SK-N-MC (cell line): ENCODE measurements at regions not wholly inside any gene's neighbourhood (a gene's known extent, or its start where the extent isn't known, plus 50 kb on each side); places are given as distances from the start of the nearest gene placed in this dataset.

ENCODE experiments used
- EZH2 ChIP-seq: fragments of 200-600 bp; sonication (generic); IDR thresholded peaks from one replicate; pipeline ENCODE4 v1.6.1; 2017; ENCODE audit warnings: antibody characterized with exemption
- POLR2AphosphoS5 ChIP-seq: IDR thresholded peaks from 2 replicates; pipeline ENCODE4 v1.6.1; 2012; ENCODE audit warnings: mild to moderate bottlenecking, low read depth, low read length, borderline replicate concordance

GRCh38 chr12:107236824-107237511, 143.6 kb upstream of the CRY1 start:
- TF ChIP-seq POLR2AphosphoS5 (no peak), EZH2 (no peak)
